HepG2 (cell line): ENCODE measurements at regions not wholly inside any gene's neighbourhood (a gene's known extent, or its start where the extent isn't known, plus 50 kb on each side); places are given as distances from the start of the nearest gene placed in this dataset.

ENCODE experiments used
- ATAC-seq: fragments of 200-7000 bp; cut with Tn5 transposase; 3 replicates; pipeline ENCODE4 v1.9.1; 2020; ENCODE audit warnings: mild to moderate bottlenecking, moderate library complexity
- BruUV-seq: library from RNA; stranded (reverse); fragments of 400-500 nt; replicated peaks from 2 replicates; lab custom pipeline; 2021; lab: Mats Ljungman, UMichigan
- CTCF ChIA-PET: fragments of 300-600 bp; formaldehyde crosslinking; extraction: SDS; loops from one replicate; lab custom pipeline; 2021; ENCODE audit warnings: low total read pairs, inconsistent platforms, low intra/inter-chr PET ratio; lab: Yijun Ruan, JAX
- POLR2A ChIA-PET: fragments of 350-600 bp; sonication (Branson Sonifier 250); formaldehyde crosslinking; loops from one replicate; lab custom pipeline; 2020; ENCODE audit warnings: antibody characterized with exemption, inconsistent platforms; lab: Yijun Ruan, JAX
- DNase-seq: peaks from one replicate; pipeline ENCODE4 v3.0.0-alpha.2; 2015; ENCODE audit warnings: low spot score
- FAIRE-seq: peaks from 3 replicates; lab custom pipeline; 2011; peaks lifted over from hg19 to GRCh38; lab: Jason Lieb, UNC
- H2AFZ ChIP-seq: one replicate; pipeline ENCODE4 v1.6.1; 2011; ENCODE audit warnings: low read length, inconsistent platforms
- H3K27ac ChIP-seq: fragments of 300-600 bp; 3 replicates; pipeline ENCODE4 v1.8.0; 2011; ENCODE audit warnings: mixed run types, mild to moderate bottlenecking, mixed read lengths, low read length, inconsistent platforms; ENCODE audit not compliant: insufficient read depth; ENCODE audit errors: extremely low read length
- H3K27me3 ChIP-seq, 2 experiments: fragments of 200-600 bp in 1 of 2; 2 replicates in 1 of 2; 3 replicates in 1 of 2; pipeline versions ENCODE4 v1.6.0 to v1.8.0; 2011; ENCODE audit warnings: low read length in 2 of 2, mild to moderate bottlenecking in 2 of 2, moderate library complexity in 2 of 2, inconsistent platforms in 1 of 2; ENCODE audit not compliant: insufficient read depth in 2 of 2, control insufficient read depth in 1 of 2
- H3K36me3 ChIP-seq, 2 experiments: fragments of 200-600 bp in 1 of 2; replicated peaks in 1 of 2; 2 replicates in 1 of 2; 3 replicates in 1 of 2; pipeline versions ENCODE4 v1.5.1 to v1.8.0; 2011; ENCODE audit warnings: low read length in 2 of 2, inconsistent platforms in 1 of 2; ENCODE audit not compliant: insufficient read depth in 2 of 2, control insufficient read depth in 1 of 2
- H3K4me1 ChIP-seq: 2 replicates; pipeline ENCODE4 v1.5.1; 2012; ENCODE audit warnings: low read length, inconsistent platforms; ENCODE audit not compliant: insufficient read depth
- H3K4me2 ChIP-seq: 2 replicates; pipeline ENCODE4 v1.6.0; 2011; ENCODE audit warnings: low read depth, low read length, inconsistent platforms
- H3K4me3 ChIP-seq, 3 experiments: fragments of 200-600 bp in 1 of 3; sonication (generic), shearing (Covaris generic) in 1 of 3; replicated peaks in 1 of 3; 2 replicates each; pipeline ENCODE4 v1.5.1; 2011 to 2016; ENCODE audit warnings: low read length in 3 of 3, inconsistent platforms in 2 of 3, low read depth in 2 of 3, mild to moderate bottlenecking in 2 of 3, control low read depth in 1 of 3, mixed read lengths in 1 of 3; ENCODE audit not compliant: insufficient read depth in 1 of 3
- H3K79me2 ChIP-seq: one replicate; pipeline ENCODE4 v1.6.1; 2011; ENCODE audit warnings: low read length, inconsistent platforms; ENCODE audit not compliant: insufficient read depth
- H3K9ac ChIP-seq: 2 replicates; pipeline ENCODE4 v1.6.0; 2011; ENCODE audit warnings: mild to moderate bottlenecking, low read depth, low read length, inconsistent platforms; ENCODE audit not compliant: insufficient read depth
- H3K9me3 ChIP-seq: 2 replicates; pipeline ENCODE4 v1.5.1; 2012; ENCODE audit warnings: mild to moderate bottlenecking, low read length
- H4K20me1 ChIP-seq: 2 replicates; pipeline ENCODE4 v1.6.0; 2011; ENCODE audit warnings: inconsistent platforms, mild to moderate bottlenecking, low read length, moderate library complexity; ENCODE audit not compliant: insufficient read depth
- E2F2 ChIP-seq: sonication (generic); formaldehyde crosslinking; IDR thresholded peaks from 2 replicates; pipeline ENCODE4 v1.4.0; 2020; ENCODE audit warnings: missing genetic modification reagents, borderline replicate concordance
- IKZF5 ChIP-seq: IDR thresholded peaks from 2 replicates; pipeline ENCODE4 v1.6.1; 2018; ENCODE audit warnings: missing genetic modification reagents, mild to moderate bottlenecking, missing compliant biosample characterization
- IRF9 ChIP-seq: sonication (generic); formaldehyde crosslinking; IDR thresholded peaks from 2 replicates; pipeline ENCODE4 v1.8.0; 2022; ENCODE audit warnings: missing genetic modification reagents, mild to moderate bottlenecking, borderline replicate concordance
- KLF12 ChIP-seq: sonication (generic); formaldehyde crosslinking; IDR thresholded peaks from 2 replicates; pipeline ENCODE4 v1.4.0; 2020; ENCODE audit warnings: missing genetic modification reagents, borderline replicate concordance
- NONO ChIP-seq, 2 experiments: fragments of 450-650 bp in 1 of 2; sonication (generic) in 1 of 2; formaldehyde crosslinking in 1 of 2; IDR thresholded peaks in 1 of 2; conservative IDR thresholded peaks in 1 of 2; 2 replicates each; pipeline versions ENCODE4 v1.6.1 to v1.8.0; 2017 to 2022; ENCODE audit warnings: mild to moderate bottlenecking in 1 of 2, missing genetic modification reagents in 1 of 2, moderate library complexity in 1 of 2
- POGK ChIP-seq: sonication (generic); formaldehyde crosslinking; conservative IDR thresholded peaks from 2 replicates; pipeline ENCODE4 v1.8.0; 2022; ENCODE audit warnings: mild to moderate bottlenecking, moderate library complexity, missing genetic modification reagents
- REL ChIP-seq: sonication (generic); formaldehyde crosslinking; conservative IDR thresholded peaks from 2 replicates; pipeline ENCODE4 v1.8.0; 2022; ENCODE audit warnings: mild to moderate bottlenecking, missing genetic modification reagents, moderate library complexity
- SPEN ChIP-seq: sonication (generic); formaldehyde crosslinking; IDR thresholded peaks from 2 replicates; pipeline ENCODE4 v1.5.1; 2020; ENCODE audit warnings: low read depth, mild to moderate bottlenecking, missing genetic modification reagents
- ZEB1 ChIP-seq: IDR thresholded peaks from 2 replicates; pipeline ENCODE4 v1.6.1; 2012; ENCODE audit warnings: mild to moderate bottlenecking, low read depth, inconsistent platforms; ENCODE audit not compliant: insufficient replicate concordance
- ZNF142 ChIP-seq: sonication (generic); formaldehyde crosslinking; IDR thresholded peaks from 2 replicates; pipeline ENCODE4 v1.4.0; 2020; ENCODE audit warnings: missing genetic modification reagents
- ZNF17 ChIP-seq: sonication (generic); formaldehyde crosslinking; IDR thresholded peaks from 2 replicates; pipeline ENCODE4 v1.5.0; 2020; ENCODE audit warnings: mild to moderate bottlenecking, missing genetic modification reagents
- ZNF878 ChIP-seq: sonication (generic); formaldehyde crosslinking; IDR thresholded peaks from 2 replicates; pipeline ENCODE4 v1.8.1; 2023; ENCODE audit warnings: mild to moderate bottlenecking, missing genetic modification reagents, moderate library complexity
- WGBS: methylation state at CpG from one replicate; pipeline ENCODE4 v1.1.6; 2017; ENCODE audit warnings: low lambda C conversion rate; 5-methylcytosine and 5-hydroxymethylcytosine counted together
- in situ Hi-C: cut with HindIII; loops from 2 replicates; pipeline ENCODE4 v1.10.0; 2017; ENCODE audit warnings: low pct_unique_long_range_greater_than_20kb; ENCODE audit not compliant: extremely low pct_ligation_motif_present
- intact Hi-C: fragments of 100-400 bp; cut with micrococcal nuclease; formaldehyde crosslinking; loops from one replicate; pipeline ENCODE4 v1.10.0; 2022; ENCODE audit not compliant: unreplicated experiment

- FAIRE-seq, result no peak
- CTCF ChIA-PET, result no interaction called here
- H3K9me3 ChIP-seq, result no peaks in the 10 kb centered on the region
- no peaks in the 10 kb centered on the region for H3K36me3 ChIP-seq
- H3K4me1 ChIP-seq, result no peaks in the 10 kb centered on the region
- intact Hi-C loops, result no loop called here
- no peaks in the 10 kb centered on the region for H3K27me3 ChIP-seq
- in situ Hi-C loops, result no loop called here
- 13% methylated on average over 3 of the region's 3 CpGs for WGBS
- no peak for DNase-seq
- no peaks in the 10 kb centered on the region for H3K79me2 ChIP-seq
- no peaks in the 10 kb centered on the region for H4K20me1 ChIP-seq
- no TSS peak for BruUV-seq
- H3K4me3 ChIP-seq, result no peak overlapping the region
- no peak overlapping the region for H2AFZ ChIP-seq
- POLR2A ChIA-PET, result no interaction called here
- no peak overlapping the region for H3K9ac ChIP-seq
- H3K4me2 ChIP-seq, result no peak overlapping the region
- TF ChIP-seq ZNF878 (CRISPR knock-in tag) (no peak), REL (CRISPR knock-in tag) (no peak), IRF9 (CRISPR knock-in tag) (no peak), IKZF5 (no peak), E2F2 (CRISPR knock-in tag) (no peak), ZNF17 (no peak), NONO (IDR thresholded peaks at IDR 0.05) (no peak), NONO (CRISPR knock-in tag; conservative IDR thresholded peaks at IDR 0.05) (no peak), ZEB1 (no peak), SPEN (no peak), ZNF142 (CRISPR knock-in tag) (no peak), KLF12 (no peak), POGK (no peak)
- H3K27ac ChIP-seq, result no peak overlapping the region
- no peak for ATAC-seq
These were observed 174.8 kb upstream of the ANK3 start for GRCh38 chr10:60564475-60564874.
